GM18870 (cell line): ENCODE measurements at regions not wholly inside any gene's neighbourhood (a gene's known extent, or its start where the extent isn't known, plus 50 kb on each side); places are given as distances from the start of the nearest gene placed in this dataset.

ENCODE experiments used
- ATAC-seq: cut with Tn5 transposase; IDR thresholded peaks from one replicate; pipeline ENCODE4 v1.9.1; 2021; ENCODE audit warnings: moderate library complexity; ENCODE audit not compliant: unreplicated experiment

DNA sequence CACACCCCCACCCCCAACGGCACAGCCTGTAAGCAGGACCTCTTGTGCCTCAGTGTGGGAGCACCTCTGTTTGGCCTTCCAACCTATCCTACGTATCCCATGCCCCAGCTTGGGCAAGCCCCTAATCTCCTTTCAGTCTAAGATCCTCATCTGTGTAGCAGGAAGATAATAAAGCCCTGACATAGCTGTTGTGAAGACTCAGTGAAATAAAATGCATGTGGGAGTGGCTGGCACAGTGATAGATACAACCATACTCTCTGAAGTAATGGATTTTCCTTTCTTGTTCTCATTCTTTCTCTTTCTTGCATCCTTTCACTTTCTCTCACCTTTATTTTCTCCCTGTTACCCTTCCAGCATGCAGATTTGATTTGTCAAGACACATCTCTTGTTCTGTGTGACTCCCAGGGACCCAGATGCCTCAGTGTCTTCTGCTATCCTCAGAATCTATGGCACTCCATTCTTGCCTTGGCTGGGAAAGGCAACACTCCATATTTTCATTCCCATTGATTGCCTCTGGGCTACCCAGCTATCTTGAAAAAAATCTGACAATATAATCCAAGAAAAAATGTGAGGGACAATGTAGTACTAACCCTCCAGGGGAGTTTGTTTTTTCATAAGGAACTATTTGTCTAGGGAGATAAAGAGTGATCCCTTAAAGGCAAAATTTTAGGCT lies 207.2 kb upstream of the SETBP1 start:
- ATAC-seq, result no peak

DNA sequence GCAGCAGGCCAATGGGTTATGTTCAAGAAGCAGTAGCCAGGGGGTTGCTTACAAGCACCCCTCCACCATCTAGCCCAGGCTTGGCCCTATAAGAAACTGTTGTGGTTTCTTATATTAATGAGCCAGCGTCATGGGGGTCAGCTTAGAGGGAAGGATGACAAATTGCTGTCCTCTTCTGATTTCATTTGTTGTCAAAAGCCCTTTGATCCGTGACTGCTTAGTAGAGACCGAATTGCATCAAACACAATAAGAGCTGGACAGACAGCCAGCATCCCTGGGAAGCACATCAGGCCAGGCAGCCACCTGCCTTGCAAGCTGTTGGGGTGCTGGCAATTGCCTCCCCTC lies 206.6 kb upstream of the SETBP1 start:
- ATAC-seq, result no peak

DNA sequence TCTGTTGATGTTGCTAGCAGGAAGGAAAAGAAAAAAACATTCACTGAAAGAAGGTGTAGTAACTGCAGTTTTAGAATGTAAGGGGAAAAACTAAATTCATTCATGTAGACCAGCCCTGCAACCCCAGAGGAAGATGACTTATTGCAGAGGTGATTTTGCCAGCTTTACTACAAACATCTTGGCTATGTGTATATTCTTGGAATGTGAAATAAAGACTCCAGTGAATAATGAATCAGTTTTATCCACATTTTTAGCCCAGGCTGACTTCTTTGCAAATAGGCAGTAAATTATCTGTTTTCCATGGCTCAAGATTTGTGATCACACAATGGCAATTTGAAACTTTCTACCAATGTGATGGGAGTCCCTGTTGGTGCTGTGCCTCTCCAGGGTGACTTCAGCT lies 206.1 kb upstream of the SETBP1 start:
- ATAC-seq, result no peak

DNA sequence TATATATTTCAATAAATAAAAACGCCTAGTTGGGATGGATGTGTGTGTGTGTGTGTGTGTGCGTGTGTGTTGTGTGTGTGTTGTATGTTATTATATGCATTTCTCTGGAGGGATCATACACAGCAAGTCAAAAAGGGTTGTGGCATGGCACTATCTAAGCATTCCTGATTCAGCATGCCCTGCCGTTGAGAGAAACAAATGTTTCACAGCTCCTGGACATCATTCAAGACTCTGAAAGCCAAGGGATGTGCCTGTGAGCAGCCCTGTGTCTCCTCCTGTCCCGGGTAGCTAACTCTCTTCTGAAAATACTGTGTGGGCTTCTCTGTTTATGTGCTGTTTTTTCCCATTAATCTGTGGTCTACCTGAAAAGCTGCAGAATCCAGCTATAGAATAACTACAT lies 197.9 kb upstream of the SETBP1 start:
- ATAC-seq, result no peak

DNA sequence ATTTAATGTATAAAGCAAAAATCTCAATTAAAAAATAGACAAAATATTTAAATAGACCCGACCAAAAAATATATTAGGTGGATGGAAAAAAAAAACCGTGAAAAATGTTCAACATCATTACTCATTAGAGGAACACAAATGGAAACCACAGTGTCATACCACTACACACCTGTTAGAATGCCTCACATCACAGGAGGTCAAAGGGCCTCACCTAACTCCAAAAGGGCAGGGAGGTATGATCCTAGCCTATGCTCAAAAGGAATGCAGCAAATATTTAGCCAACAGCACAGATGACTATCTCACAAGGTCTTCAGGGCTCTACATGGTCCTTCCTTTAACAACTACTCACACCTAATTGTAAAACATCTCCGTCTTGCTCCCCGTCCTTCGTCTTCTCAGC lies 185.5 kb upstream of the SETBP1 start:
- no peak for ATAC-seq

DNA sequence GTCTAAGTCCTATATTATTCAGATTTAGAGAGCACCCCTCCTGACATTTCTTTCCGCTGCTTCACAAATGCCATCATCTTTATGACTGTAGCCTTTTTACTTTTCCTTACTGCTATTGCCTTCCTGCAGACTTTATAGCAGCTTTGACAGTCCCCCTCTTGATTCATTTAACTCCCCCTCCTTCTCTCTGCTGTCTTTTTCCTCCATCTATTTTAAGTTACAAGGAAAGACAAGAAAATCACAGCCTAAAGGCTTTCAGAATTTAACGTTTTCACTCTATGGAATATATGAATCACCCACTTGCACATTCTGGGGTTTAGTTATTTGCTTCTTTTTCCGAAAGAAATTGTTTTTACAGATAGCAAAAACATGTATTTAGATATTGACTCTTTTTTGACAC lies 183.4 kb upstream of the SETBP1 start:
- ATAC-seq, result no peak

DNA sequence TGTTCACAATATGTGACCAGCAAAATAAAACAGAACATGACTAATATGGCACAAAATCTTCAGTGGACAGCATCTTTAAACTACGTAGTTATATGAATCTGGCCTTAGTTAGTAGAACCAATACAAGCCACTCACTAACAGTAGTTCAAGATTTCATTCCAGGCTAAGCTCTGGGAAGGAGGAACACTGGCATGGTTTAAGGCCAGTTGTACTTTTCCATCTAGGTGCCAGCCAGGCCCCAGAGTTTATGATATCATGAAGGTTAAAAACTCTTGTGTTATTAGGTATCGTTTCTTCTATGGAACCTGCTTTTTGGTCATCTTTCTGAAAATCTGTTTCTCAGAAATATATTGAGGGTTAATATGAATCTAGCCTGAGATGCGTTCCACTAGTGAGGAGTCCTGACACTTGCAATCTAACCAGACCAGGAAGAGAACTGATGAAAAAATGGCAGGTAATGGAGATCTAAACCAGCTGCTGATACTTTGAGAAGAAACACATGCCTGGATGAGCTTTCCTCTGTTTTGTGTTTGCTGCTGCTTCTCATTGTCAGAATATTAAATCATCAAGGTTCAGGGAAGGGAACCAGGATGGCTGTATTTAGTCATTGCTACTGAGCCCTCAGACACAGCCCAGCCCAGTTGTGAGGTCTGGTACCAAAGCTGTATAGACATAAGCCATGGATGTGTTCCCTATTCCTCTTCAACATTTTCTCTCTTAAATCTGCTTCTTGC lies 182.8 kb upstream of the SETBP1 start:
- ATAC-seq, result no peak

DNA sequence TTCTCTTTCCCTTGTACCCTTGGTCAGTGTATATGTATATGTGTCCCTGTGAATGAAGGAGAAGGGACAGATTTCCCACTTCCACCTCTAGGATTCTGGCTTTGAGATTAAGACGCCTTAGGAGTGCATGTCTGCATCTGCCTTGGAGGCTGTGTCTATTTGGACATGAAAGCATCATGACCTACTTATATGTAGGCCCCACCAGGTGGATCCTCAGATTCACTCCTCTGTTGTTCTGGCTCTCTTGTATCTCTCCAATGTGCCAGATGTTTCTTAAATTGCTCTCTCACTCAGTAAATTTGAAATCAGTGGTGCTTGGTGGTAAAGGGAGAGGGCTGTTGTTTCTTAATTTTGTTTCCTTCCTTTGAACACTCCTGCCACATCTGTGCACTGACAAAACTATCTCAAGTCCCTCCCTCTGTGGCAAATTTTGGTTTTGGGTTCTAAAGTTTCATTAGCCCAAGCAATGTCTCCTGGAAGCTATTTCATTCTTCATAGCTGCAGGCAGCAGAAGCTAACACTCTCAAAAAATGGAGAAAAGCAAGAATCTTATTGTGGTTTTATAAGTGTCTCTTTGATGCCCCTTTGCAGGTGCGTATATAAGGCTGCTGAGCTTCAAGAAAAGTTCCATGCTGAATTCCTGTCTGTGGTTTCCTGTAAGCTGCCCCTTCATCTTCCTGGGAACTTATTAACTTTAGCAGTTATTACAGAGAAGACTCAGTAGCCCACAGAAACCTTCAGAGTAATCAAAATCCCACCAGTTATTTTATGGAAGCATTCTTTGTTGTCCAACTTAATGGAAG lies 179.7 kb upstream of the SETBP1 start:
- ATAC-seq, result no peak

DNA sequence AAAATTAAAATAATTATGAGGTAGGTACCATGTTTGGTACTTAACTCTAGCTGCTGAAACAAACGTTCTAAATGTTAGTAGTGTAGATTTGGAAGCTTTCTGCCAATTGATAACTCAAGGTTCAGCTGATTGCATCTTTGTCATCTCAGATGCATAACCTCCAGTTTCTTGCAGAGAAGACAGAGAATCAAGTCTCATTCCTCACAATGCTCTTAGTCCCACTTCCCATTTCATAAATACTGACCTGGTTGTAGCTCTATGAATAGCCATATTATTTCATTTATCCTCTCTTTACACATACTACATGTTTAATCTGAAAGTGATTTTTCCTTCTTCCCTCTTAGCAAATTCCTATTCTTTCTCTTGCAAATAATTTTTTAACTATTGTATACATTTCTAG lies 178.5 kb upstream of the SETBP1 start:
- no peak for ATAC-seq

DNA sequence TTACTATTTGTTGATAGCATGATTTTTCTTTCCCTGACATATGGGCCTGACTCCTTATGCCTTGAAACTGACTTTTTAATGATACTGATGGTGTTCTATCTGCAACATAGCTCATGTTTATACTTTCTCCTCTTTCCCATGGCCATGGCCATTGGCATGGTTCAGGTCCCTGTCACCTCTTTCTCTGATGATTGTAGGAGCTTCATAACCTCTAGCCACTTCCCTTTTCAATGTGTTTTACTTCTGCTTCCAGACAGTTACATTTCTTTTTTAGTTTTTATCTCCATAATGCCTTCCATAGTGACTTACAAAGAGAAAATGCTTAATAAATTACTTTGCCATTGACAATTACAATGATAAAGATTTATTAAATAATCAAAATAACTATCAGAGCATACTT lies 177.9 kb upstream of the SETBP1 start:
- no peak for ATAC-seq

DNA sequence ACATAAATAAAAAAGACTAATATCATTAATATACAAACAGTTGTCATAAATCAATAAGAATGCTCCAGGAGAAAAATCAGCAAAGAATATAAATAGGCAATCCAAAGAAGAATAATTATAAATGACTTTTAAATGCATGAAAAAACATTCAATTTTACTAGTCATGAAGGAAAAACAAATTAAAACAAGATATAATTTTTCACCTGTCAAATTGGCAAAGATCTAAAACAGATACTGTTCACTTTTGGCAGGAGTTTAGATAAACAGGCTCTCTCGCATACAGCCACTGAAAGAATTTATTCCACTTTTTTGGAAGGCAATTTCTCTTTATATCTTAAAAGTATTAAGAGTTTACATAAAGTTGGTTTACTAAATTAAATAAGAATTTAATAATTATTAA lies 176.8 kb upstream of the SETBP1 start:
- no peak for ATAC-seq

DNA sequence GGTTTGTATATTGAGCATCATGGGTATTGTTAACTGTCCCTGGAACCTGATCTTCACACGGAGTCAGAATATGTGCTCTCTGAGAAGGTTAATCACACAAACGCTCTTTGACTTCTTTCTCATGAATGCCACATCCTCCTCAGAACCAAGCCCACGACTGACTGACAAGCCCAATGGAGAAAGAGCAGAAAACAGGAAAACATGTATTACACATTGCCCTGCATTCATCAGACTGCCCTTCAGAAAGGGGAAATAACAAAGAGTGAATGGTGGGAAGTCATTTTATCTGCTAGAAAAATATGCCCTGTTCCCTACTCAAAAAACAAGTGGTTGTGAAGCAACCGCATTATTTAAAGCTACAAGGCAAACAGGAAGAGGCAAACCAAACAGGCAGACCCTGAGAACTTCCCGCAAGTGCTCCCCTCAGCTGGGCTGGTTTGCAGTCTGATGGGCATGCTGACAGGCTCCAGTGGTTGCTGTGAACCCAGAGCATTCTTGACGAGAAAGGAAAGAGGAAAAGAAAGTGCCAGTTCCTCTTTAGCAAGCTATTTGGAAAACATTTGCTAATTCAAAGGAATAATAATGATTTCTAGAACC lies 172.9 kb upstream of the SETBP1 start:
- ATAC-seq, result peak; percentile 59

DNA sequence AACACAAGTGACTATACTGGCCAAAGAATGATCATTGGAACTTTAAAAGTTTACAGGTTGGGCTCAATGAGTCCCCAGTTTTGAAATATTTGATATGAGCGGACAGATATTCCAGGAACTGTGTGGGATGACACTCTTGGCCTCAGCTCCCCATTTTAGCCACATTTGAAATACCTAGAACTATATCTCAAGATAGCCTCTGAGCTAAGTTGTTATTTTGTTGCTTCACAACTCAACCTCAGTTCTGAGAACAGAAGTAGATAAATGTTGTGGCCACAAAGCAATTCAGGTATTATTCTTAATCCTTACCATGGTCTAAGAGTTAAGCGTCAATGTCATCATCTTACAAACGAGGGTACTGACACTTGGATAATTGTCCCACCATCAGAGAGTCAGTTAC lies 172.2 kb upstream of the SETBP1 start:
- ATAC-seq, result peak; percentile 4

DNA sequence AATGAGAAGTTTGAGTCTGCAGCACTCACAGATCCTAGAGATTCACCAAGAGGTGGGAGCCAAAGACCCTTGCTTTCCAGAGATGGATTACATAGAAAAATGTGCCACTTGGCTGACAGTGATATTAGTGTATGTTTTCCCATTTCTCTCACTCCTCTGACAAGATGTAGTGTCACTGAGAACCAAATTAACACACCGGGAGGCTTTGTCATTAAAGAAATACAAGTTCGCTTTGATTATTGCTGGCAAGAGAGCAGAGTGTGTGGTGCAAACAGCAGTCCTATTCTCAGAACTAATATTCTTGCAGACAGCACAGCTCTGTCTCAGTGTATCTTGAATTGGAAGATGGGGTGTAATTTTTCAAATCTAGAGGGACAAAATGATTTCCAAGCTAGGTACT lies 171.6 kb upstream of the SETBP1 start:
- ATAC-seq, result no peak

DNA sequence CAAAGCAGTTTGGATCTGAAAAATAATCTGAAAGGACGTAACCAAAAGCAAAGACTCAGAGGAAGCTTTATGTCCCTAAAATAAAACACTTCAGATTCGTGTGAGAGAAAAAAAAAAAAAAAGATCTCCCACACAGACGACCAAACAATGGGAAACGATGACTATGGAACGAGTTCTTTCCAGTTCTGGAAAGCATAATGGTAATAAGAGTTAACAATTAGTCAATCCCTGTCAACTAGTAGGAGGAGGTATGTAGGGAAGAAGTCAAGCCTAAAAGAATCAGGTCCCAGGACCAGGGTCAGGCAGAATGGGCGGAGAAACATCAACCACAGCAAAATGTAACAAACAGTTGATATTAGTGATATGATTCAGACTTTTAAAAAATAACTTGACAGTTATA lies 170.3 kb upstream of the SETBP1 start:
- no peak for ATAC-seq

DNA sequence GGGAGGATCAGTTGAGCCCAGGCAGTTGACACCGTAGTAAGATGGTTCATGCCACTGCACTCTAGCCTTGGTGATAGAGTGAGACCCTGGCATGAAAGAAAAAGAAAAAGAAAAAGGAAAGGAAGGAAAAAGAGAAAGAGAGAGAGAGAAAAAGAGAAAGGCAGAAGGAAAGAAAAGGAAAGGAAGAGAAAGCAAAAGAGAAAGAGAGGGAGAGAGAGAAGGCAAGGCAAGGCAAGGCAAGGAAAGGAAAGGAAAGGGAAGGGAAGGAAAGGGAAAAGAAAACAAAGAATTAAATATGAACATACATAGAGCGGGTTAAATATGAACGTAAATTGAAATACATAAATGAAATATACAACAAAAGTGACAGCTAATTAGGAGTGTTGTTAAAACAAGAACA lies 167.5 kb upstream of the SETBP1 start:
- ATAC-seq, result no peak

DNA sequence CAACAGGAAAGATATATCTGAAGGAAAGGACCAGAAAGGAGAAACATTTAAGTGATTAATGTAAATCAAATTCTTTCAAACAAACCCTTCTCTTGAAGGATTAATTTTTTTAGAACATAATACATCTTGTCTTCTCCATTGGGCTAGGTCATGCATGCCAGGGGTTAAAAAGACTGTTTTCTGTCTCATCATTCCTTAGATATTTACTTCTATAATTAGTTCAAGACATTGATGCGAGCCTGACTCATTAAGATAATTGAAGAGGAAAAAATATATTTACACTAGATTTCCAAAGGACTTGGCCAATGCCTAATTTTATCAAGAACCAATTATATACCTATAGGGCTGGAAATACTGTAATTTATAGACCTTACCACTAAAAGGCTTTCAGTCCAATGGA lies 166.6 kb upstream of the SETBP1 start:
- no peak for ATAC-seq

DNA sequence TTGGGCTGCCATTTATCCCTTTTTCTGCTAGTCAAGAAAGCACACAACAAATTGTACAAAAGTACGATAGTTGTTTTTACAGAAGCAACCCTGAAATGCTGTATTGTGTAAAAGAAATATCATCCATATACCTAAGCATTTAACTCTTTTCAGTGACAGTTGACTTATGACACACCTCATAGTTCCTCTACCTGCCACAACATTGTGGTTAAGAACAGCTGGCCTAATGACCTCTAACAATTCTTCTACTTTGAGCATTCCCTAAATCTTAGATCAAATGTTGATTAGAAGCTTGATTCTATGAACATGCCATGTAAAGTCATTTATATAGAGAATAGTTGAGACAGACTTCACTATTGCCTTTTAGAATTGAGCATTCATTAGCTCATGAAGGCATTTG lies 165.9 kb upstream of the SETBP1 start:
- no peak for ATAC-seq

DNA sequence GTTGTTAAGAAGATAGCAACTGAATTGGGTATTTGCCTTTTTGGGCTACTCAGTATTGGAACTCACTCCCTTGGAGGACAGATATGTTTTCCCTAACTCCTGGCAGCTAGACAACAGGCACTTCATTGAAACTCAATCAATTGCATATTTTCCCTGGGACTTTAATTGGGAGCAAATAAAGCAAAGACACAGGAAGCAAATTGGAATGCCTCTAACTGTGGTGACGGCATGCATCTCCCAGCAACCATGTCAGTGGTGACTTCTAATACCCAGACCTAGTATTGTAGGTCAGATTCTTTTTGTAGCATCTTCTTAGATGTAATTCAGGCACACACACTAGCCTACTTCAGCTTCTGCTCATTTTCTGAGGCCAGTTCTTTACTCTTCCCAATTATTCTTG lies 164.2 kb upstream of the SETBP1 start:
- no peak for ATAC-seq

DNA sequence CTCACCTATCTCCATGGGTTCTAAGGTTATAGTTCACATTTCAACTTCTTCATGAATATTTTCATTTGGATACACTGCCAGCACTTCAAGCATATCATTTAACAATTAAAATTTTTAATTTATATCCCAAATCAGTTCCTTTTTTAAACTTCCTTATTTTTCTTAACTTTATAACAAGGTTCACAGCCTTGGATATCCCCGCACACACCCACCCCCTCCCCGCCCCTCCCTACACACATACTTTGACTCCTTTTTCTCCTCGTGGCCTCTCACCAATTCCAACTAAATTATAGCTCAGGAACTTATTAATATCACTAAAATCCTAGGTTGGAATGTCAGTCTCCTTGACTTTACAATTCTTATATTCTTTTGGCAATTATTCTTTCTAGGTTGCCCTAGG lies 163.6 kb upstream of the SETBP1 start:
- ATAC-seq, result no peak

DNA sequence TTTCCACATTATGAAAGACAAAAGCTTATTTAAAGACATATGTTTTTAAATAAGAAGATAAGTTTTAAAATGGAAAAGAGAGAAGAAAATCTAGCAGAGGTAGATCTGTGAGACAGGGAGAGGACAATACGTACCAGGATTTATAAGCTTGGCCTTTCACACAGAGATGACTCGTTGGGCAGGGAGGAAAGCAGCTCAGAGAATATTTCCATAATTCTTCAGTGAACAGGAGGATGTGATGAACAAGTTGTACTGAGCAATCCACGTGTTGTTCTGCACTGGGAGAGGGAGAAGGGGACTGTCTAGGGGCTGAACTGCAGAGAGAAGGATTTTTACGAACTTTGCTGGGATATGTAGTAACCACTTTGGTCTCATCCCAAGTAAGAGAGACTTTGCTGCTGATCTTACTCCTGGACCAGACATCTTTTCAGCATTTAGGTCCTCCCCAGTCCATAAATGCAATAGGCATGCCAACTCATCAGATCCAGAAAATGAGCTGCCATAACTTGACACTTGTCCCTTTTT lies 162.5 kb upstream of the SETBP1 start:
- no peak for ATAC-seq

DNA sequence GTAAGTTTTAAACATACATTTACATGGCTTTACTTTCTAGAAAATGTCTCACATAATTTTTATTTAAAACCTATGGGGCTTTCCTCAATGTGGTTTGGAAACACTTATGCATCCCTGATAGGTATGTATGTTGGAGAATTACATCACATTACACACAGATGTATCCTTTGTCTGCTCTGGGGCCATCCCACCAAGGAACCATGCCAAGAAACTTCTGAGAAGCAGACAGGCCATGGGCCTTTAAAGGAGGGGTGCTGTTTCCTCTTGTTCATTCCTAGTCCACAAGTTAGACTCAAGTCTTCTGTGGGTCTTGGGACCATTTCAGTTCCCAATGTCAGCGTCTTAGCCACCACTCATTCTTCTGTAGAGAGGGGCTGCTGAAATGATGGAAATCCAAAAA lies 162.0 kb upstream of the SETBP1 start:
- ATAC-seq, result no peak
